ENCODE measurements at regions not wholly inside any gene's neighbourhood (a gene's known extent, or its start where the extent isn't known, plus 50 kb on each side); places are given as distances from the start of the nearest gene placed in this dataset.

- WGBS, 3 donors: 62 to 69% (median 66%) methylated on average over 7 of the region's 7 CpGs
- Histone ChIP-seq H3K4me1 (no peaks in the 10 kb centered on the region), H3K27ac (no peak overlapping the region), H3K36me3 (ENCODE audit: insufficient read depth in 1 of 2, low read depth in 1 of 2) (no peaks in the 10 kb centered on the region), H3K9me3 (no peaks in the 10 kb centered on the region), H3K27me3 (ENCODE audit: insufficient read depth in 3 of 3, low read length in 2 of 3) (peaks cover 0 to 15% (median 3%) of the 10 kb centered on the region in 3 donors), H3K4me3 (no peak overlapping the region)
- ATAC-seq (no peak), DNase-seq (no peak)
- TF ChIP-seq, protein P1, sequence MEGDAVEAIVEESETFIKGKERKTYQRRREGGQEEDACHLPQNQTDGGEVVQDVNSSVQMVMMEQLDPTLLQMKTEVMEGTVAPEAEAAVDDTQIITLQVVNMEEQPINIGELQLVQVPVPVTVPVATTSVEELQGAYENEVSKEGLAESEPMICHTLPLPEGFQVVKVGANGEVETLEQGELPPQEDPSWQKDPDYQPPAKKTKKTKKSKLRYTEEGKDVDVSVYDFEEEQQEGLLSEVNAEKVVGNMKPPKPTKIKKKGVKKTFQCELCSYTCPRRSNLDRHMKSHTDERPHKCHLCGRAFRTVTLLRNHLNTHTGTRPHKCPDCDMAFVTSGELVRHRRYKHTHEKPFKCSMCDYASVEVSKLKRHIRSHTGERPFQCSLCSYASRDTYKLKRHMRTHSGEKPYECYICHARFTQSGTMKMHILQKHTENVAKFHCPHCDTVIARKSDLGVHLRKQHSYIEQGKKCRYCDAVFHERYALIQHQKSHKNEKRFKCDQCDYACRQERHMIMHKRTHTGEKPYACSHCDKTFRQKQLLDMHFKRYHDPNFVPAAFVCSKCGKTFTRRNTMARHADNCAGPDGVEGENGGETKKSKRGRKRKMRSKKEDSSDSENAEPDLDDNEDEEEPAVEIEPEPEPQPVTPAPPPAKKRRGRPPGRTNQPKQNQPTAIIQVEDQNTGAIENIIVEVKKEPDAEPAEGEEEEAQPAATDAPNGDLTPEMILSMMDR (IDR thresholded peaks at IDR 0.05): no peak
- intact Hi-C loops (cut with DNase I): no loop called here
Observed at GRCh38 chr11:116353589-116353988, 419.2 kb downstream of the BUD13 start.

DNA sequence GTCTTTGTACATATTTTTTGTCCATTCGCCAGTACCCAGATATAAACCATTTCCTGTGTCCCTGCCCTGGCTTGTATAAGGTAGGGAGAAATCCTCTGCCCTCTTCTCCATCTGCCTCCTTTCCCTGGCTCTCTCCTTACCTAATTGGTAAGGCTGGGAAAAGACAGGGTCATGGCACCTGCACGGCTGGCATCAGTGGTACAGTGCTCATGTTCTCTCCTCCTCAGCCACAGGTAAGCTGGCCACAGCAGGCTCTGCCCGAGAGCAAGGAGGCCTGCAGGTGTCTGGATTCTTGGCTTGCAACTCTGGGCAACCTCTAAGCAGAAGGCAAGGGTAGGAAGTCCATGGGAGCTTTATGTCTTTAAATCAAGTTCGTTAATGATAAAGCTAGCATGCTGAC lies 419.9 kb downstream of the BUD13 start:
- H3K9me3 ChIP-seq: no peaks in the 10 kb centered on the region
- 74% methylated on average over 4 of the region's 4 CpGs for WGBS, 3 donors
- no peak overlapping the region for H3K27ac ChIP-seq
- no peak for ATAC-seq
- peaks cover 0 to 7% (median 2%) of the 10 kb centered on the region in 3 donors for H3K27me3 ChIP-seq (ENCODE audit: insufficient read depth in 3 of 3, low read length in 2 of 3)
- H3K4me3 ChIP-seq: no peak overlapping the region
- TF ChIP-seq, protein P1 (IDR thresholded peaks at IDR 0.05): no peak
- H3K4me1 ChIP-seq: no peaks in the 10 kb centered on the region
- DNase-seq: no peak
- H3K36me3 ChIP-seq (ENCODE audit: insufficient read depth in 1 of 2, low read depth in 1 of 2): no peaks in the 10 kb centered on the region
- intact Hi-C loops (cut with DNase I): no loop called here

DNA sequence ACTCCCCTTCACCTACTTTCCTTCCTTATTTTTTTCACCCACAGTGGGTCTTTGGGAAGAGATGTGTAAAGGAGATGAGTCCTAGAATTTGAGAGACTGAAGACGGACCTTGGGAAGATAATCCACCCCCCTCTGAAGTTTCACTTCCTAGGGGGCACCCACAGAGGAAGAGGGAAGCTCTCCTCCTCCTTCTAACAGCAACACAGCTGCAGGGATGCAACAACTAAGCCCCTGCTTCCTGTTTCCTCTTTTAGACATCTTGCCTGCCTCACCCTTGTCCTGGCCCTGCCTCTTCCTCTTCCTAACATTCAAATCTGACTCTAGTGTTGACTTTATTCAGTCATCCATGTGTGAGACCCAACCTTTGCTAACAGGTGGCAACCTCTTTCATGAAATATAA lies 424.6 kb downstream of the BUD13 start:
- TF ChIP-seq, protein P1 (IDR thresholded peaks at IDR 0.05): no peak
- 27 to 58% (median 41%) methylated on average over 1 of the region's 1 CpG for WGBS, 3 donors
- DNase-seq (no peak), ATAC-seq (no peak)
- no peak overlapping the region for H3K27ac ChIP-seq
- H3K36me3 ChIP-seq (ENCODE audit: insufficient read depth in 1 of 2, low read depth in 1 of 2): no peaks in the 10 kb centered on the region
- intact Hi-C loops (cut with DNase I): no loop called here
- no peaks in the 10 kb centered on the region for H3K9me3 ChIP-seq
- H3K4me1 ChIP-seq: no peaks in the 10 kb centered on the region
- H3K27me3 ChIP-seq (ENCODE audit: insufficient read depth in 3 of 3, low read length in 2 of 3): peaks cover 0 to 3% (median 0%) of the 10 kb centered on the region in 3 donors
- no peak overlapping the region for H3K4me3 ChIP-seq

DNA sequence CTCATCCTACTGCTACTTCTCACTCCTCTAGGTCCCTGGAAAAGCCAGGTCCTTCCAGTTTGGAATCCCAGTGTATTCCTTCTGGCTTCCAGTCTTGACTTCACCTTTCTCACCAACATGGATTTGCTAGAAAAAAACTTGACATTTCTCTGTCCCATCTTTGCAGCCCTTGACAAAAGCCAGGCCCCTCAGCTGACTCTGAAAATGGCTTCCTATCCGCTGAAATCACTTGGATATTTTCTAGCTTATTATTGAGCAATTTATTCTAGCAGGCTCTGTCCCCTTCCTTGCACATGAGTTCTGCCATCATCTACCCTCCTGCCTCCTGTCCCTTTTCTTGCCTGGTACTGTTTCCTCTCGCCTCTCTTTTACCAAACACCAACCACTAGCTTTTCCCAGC lies 427.2 kb downstream of the BUD13 start:
- intact Hi-C loops (cut with DNase I): no loop called here
- H3K4me1 ChIP-seq: no peaks in the 10 kb centered on the region
- no peaks in the 10 kb centered on the region for H3K9me3 ChIP-seq
- 64 to 74% (median 69%) methylated on average over 2 of the region's 2 CpGs for WGBS, 3 donors
- no peak for ATAC-seq
- H3K36me3 ChIP-seq (ENCODE audit: insufficient read depth in 1 of 2, low read depth in 1 of 2): no peaks in the 10 kb centered on the region
- peaks cover 0 to 3% (median 0%) of the 10 kb centered on the region in 3 donors for H3K27me3 ChIP-seq (ENCODE audit: insufficient read depth in 3 of 3, low read length in 2 of 3)
- no peak for DNase-seq
- no peak overlapping the region for H3K4me3 ChIP-seq
- TF ChIP-seq, protein P1 (IDR thresholded peaks at IDR 0.05): no peak
- no peak overlapping the region for H3K27ac ChIP-seq

GRCh38 chr11:116344601-116345000 lies 428.2 kb downstream of the BUD13 start:
- Histone ChIP-seq H3K4me1 (no peaks in the 10 kb centered on the region), H3K4me3 (no peak overlapping the region), H3K36me3 (ENCODE audit: insufficient read depth in 1 of 2, low read depth in 1 of 2) (no peaks in the 10 kb centered on the region), H3K9me3 (no peaks in the 10 kb centered on the region), H3K27me3 (ENCODE audit: insufficient read depth in 3 of 3, low read length in 2 of 3) (peaks cover 0 to 3% (median 0%) of the 10 kb centered on the region in 3 donors), H3K27ac (no peak overlapping the region)
- intact Hi-C loops (cut with DNase I): no loop called here
- DNase-seq (no peak), ATAC-seq (no peak)
- TF ChIP-seq, protein P1 (IDR thresholded peaks at IDR 0.05): no peak
- WGBS, 3 donors: 58 to 60% (median 58%) methylated on average over 5 of the region's 5 CpGs
